Thyroid gland (tissue), 4 donors: ENCODE measurements at regions not wholly inside any gene's neighbourhood (a gene's known extent, or its start where the extent isn't known, plus 50 kb on each side); places are given as distances from the start of the nearest gene placed in this dataset.

ENCODE experiments used
- CTCF ChIP-seq, 6 experiments: fragments of 200-600 bp in 3 of 6; fragments of 450-650 bp in 3 of 6; sonication (generic) in 3 of 6; IDR thresholded peaks; one replicate each; pipeline ENCODE4 v1.5.1; 2016 to 2019; ENCODE audit warnings: antibody characterized with exemption in 6 of 6, mild to moderate bottlenecking in 2 of 6, inconsistent platforms in 1 of 6, moderate library complexity in 1 of 6
- POLR2A ChIP-seq, 2 donors: fragments of 450-650 bp; IDR thresholded peaks; one replicate each; pipeline ENCODE4 v1.6.1; 2017; ENCODE audit warnings: antibody characterized with exemption in 2 of 2, mild to moderate bottlenecking in 2 of 2, moderate library complexity in 1 of 2

GRCh38 chr6:163716690-163717089 lies 302.2 kb downstream of the QKI start:
- TF ChIP-seq CTCF (IDR thresholded peaks at IDR 0.05) (no peak), POLR2A (IDR thresholded peaks at IDR 0.05) (no peak)
